BE2C (cell line): ENCODE measurements at regions not wholly inside any gene's neighbourhood (a gene's known extent, or its start where the extent isn't known, plus 50 kb on each side); places are given as distances from the start of the nearest gene placed in this dataset.
"Not testable (repeated sequence)": the region's sequence is repeated elsewhere in the genome, so short reads cannot be mapped to it uniquely, and the experiment has no call there.

Experiments used
- DNase-seq: peaks from one replicate; pipeline ENCODE4 v3.0.0-alpha.2; 2020
- H3K27me3 ChIP-seq: fragments of 250-450 bp; sonication (Bioruptor Pico); 2 replicates; pipeline ENCODE4 v1.5.1; 2020; ENCODE audit warnings: mild to moderate bottlenecking
- H3K36me3 ChIP-seq: fragments of 250-450 bp; sonication (Bioruptor Pico); 2 replicates; pipeline ENCODE4 v1.5.1; 2020; ENCODE audit warnings: mild to moderate bottlenecking
- H3K4me1 ChIP-seq: fragments of 250-450 bp; sonication (Bioruptor Pico); 2 replicates; pipeline ENCODE4 v1.5.1; 2020
- H3K4me3 ChIP-seq: 2 replicates; pipeline ENCODE4 v1.5.1; 2011; ENCODE audit warnings: low read depth, low read length
- H3K9me3 ChIP-seq: fragments of 250-450 bp; sonication (Bioruptor Pico); 2 replicates; pipeline ENCODE4 v1.5.1; 2020
- CTCF ChIP-seq: IDR thresholded peaks from 2 replicates; pipeline ENCODE4 v1.5.1; 2012; ENCODE audit warnings: mild to moderate bottlenecking, low read depth, low read length

- no peaks in the 10 kb centered on the region for H3K27me3 ChIP-seq
- H3K9me3 ChIP-seq, result no peaks in the 10 kb centered on the region
- no peak for TF ChIP-seq CTCF
- no peak overlapping the region for H3K4me3 ChIP-seq
- DNase-seq, result no peak
- H3K36me3 ChIP-seq, result no peaks in the 10 kb centered on the region
- H3K4me1 ChIP-seq, result no peaks in the 10 kb centered on the region
These were observed 92.3 kb upstream of the HCRTR2 start for GRCh38 chr6:55082021-55082420.

- DNase-seq, H3K27me3 ChIP-seq, H3K9me3 ChIP-seq, H3K4me1 ChIP-seq, H3K36me3 ChIP-seq, H3K4me3 ChIP-seq: not testable (repeated sequence)
These were observed 86.3 kb upstream of the HCRTR2 start for GRCh38 chr6:55088011-55088410.

- Histone ChIP-seq H3K4me3 (no peak overlapping the region), H3K36me3 (no peaks in the 10 kb centered on the region), H3K9me3 (no peaks in the 10 kb centered on the region), H3K27me3 (no peaks in the 10 kb centered on the region), H3K4me1 (no peaks in the 10 kb centered on the region)
- TF ChIP-seq CTCF, result no peak
- DNase-seq, result no peak
These were observed 85.4 kb upstream of the HCRTR2 start for GRCh38 chr6:55088902-55089301.

GRCh38 chr6:55089325-55089724 is 85.0 kb upstream of the HCRTR2 start:
- no peak overlapping the region for H3K4me3 ChIP-seq
- no peaks in the 10 kb centered on the region for H3K27me3 ChIP-seq
- no peak for TF ChIP-seq CTCF

GRCh38 chr6:55100686-55101085 is 73.6 kb upstream of the HCRTR2 start:
- no peak for TF ChIP-seq CTCF
- DNase-seq, result no peak
- Histone ChIP-seq H3K9me3 (no peaks in the 10 kb centered on the region), H3K36me3 (no peaks in the 10 kb centered on the region), H3K4me1 (no peaks in the 10 kb centered on the region), H3K4me3 (no peak overlapping the region), H3K27me3 (no peaks in the 10 kb centered on the region)

More at GRCh38 chr6:55089325-55089724, 85.0 kb upstream of the HCRTR2 start:
- no peak for DNase-seq
- no peaks in the 10 kb centered on the region for H3K9me3 ChIP-seq
- H3K36me3 ChIP-seq, result no peaks in the 10 kb centered on the region
- no peaks in the 10 kb centered on the region for H3K4me1 ChIP-seq

GRCh38 chr6:55101157-55101556 is 73.2 kb upstream of the HCRTR2 start:
- H3K4me1 ChIP-seq, result no peaks in the 10 kb centered on the region

More at GRCh38 chr6:55101157-55101556, 73.2 kb upstream of the HCRTR2 start:
- Histone ChIP-seq H3K4me3 (no peak overlapping the region), H3K36me3 (no peaks in the 10 kb centered on the region), H3K27me3 (no peaks in the 10 kb centered on the region), H3K9me3 (no peaks in the 10 kb centered on the region)
- DNase-seq, result no peak
- no peak for TF ChIP-seq CTCF
